PC-9 (cell line): ENCODE measurements at regions not wholly inside any gene's neighbourhood (a gene's known extent, or its start where the extent isn't known, plus 50 kb on each side); places are given as distances from the start of the nearest gene placed in this dataset.

ENCODE experiments used
- CTCF ChIP-seq: fragments of 200-600 bp; sonication (generic); conservative IDR thresholded peaks from 2 replicates; pipeline ENCODE4 v1.6.1; 2017; ENCODE audit warnings: mixed run types, antibody characterized with exemption, mild to moderate bottlenecking, moderate library complexity
- EZH2 ChIP-seq: fragments of 200-600 bp; sonication (generic); IDR thresholded peaks from 2 replicates; pipeline ENCODE4 v1.8.0; 2017; ENCODE audit warnings: antibody characterized with exemption, low read depth

GRCh38 chr2:61677942-61678341 is 139.8 kb upstream of the XPO1 start:
- no peak for TF ChIP-seq CTCF
- no peak for TF ChIP-seq EZH2
